Natural killer cell treated with Interleukin-12 subunit alpha and Interleukin-12 subunit beta and Interleukin-15 and Interleukin-18, amount 100 ng/mL, for 72 hours (primary cell): ENCODE measurements at regions not wholly inside any gene's neighbourhood (a gene's known extent, or its start where the extent isn't known, plus 50 kb on each side); places are given as distances from the start of the nearest gene placed in this dataset.

Source experiments
- ATAC-seq, 2 donors: fragments of 150-1000 bp; cut with Tn5 transposase in 1 of 2; sonication (Bioruptor Pico), chemical (Tn5 transposase) in 1 of 2; 2 replicates each; pipeline ENCODE4 v1.10.0; 2021
- DNase-seq: peaks from one replicate; pipeline ENCODE4 v3.0.0; 2022; ENCODE audit warnings: low spot score
- H3K27ac Mint-ChIP-seq, 2 donors: 1 replicate in 1 of 2; 2 replicates in 1 of 2; pipeline ENCODE4 v1.8.0; 2022; ENCODE audit warnings: mixed read lengths in 2 of 2, mild to moderate bottlenecking in 1 of 2, moderate library complexity in 1 of 2
- H3K27me3 Mint-ChIP-seq, 2 donors: 1 replicate in 1 of 2; 2 replicates in 1 of 2; pipeline ENCODE4 v1.8.0; 2022; ENCODE audit warnings: mixed read lengths in 2 of 2
- H3K36me3 Mint-ChIP-seq: one replicate; pipeline ENCODE4 v1.8.0; 2022; ENCODE audit warnings: mixed read lengths
- H3K4me1 Mint-ChIP-seq, 2 donors: 1 replicate in 1 of 2; 2 replicates in 1 of 2; pipeline ENCODE4 v1.8.0; 2022; ENCODE audit warnings: low read depth in 2 of 2, mixed read lengths in 2 of 2, mild to moderate bottlenecking in 1 of 2
- H3K4me3 Mint-ChIP-seq: one replicate; pipeline ENCODE4 v1.8.0; 2022; ENCODE audit warnings: mixed read lengths
- H3K9me3 Mint-ChIP-seq: 2 replicates; pipeline ENCODE4 v1.8.0; 2022; ENCODE audit warnings: mixed read lengths

GRCh38 chr16:85188822-85189672, 76.8 kb upstream of the CIBAR2 start:
- Mint-ChIP-seq H3K4me1 (no peaks in the 10 kb centered on the region), H3K27ac (no peak overlapping the region), H3K9me3 (peaks cover 5% of the 10 kb centered on the region), H3K4me3 (no peak overlapping the region), H3K27me3 (peaks cover 0 to 7% of the 10 kb centered on the region in 2 donors), H3K36me3 (peaks cover 7% of the 10 kb centered on the region)
- DNase-seq: no peak
- ATAC-seq: no peak

DNA sequence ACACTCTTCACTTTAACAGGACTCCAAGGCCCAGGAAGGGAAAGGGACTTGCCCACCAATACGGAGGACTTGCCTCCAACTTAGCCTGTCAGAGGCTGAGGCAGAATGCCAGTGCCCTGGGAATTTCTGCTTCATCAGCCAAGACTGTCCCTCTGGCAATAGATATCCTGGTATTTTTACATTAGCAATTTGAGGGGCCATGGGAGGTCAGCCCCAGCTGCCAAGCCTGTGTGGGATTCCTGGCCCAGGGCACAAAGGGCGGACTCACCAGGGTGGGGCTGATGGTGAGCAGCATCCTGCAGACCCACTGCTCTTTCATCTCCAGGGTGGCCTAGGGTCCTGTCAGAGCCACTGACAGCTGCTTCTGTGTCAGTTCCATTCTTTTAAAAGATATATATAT, 78.3 kb upstream of the CIBAR2 start:
- Mint-ChIP-seq H3K27me3 (peaks cover 6 to 7% of the 10 kb centered on the region in 2 donors), H3K9me3 (no peaks in the 10 kb centered on the region), H3K27ac (no peak overlapping the region), H3K4me3 (no peak overlapping the region), H3K4me1 (no peaks in the 10 kb centered on the region), H3K36me3 (no peaks in the 10 kb centered on the region)
- no peak for ATAC-seq
- DNase-seq: no peak

DNA sequence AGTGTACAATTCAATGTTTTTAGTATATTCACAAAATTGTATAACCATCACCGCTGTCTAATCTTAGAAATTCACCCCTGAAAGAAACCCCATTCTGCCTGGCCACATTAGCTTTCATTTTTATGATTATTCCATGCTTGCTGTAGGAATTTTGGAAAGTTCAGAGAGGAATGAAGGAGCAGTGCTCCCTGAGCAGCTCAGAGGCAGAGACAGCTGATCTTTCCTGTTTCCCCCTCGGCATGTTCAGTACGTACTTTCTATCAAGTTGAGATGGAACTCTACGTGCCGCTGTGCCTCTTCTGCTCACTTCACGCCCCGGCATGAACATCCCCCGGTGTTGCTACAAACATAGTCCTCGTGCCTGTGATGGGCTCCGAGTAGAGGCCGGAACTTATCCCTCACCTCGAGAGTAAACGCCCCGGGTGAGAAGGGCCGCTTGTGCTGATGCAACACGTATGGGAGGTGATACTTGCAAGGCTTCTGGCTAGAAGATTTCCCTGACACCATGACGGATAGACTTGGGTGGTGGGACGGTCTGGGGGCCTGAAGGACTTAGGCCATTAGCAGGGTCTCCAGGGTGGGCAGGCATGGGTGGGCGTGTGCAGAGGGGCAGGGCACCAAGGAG, 79.2 kb upstream of the CIBAR2 start:
- Mint-ChIP-seq H3K27me3 (peaks cover 7 to 8% of the 10 kb centered on the region in 2 donors), H3K4me3 (no peak overlapping the region), H3K36me3 (no peaks in the 10 kb centered on the region), H3K4me1 (no peaks in the 10 kb centered on the region), H3K27ac (no peak overlapping the region), H3K9me3 (no peaks in the 10 kb centered on the region)
- no peak for DNase-seq
- no peak for ATAC-seq

- Mint-ChIP-seq H3K27me3 (peaks cover 7 to 8% of the 10 kb centered on the region in 2 donors), H3K27ac (no peak overlapping the region), H3K9me3 (no peaks in the 10 kb centered on the region), H3K4me1 (no peaks in the 10 kb centered on the region), H3K4me3 (no peak overlapping the region), H3K36me3 (no peaks in the 10 kb centered on the region)
- ATAC-seq (no peak), DNase-seq (no peak)
Observed at GRCh38 chr16:85192238-85193114, 80.2 kb upstream of the CIBAR2 start.

- Mint-ChIP-seq H3K4me1 (no peaks in the 10 kb centered on the region), H3K9me3 (no peaks in the 10 kb centered on the region), H3K36me3 (no peaks in the 10 kb centered on the region), H3K4me3 (no peak overlapping the region), H3K27me3 (peaks cover 7 to 8% of the 10 kb centered on the region in 2 donors), H3K27ac (no peak overlapping the region)
- no peak for ATAC-seq
- DNase-seq: no peak
Observed at GRCh38 chr16:85193115-85193493, 80.8 kb upstream of the CIBAR2 start.

GRCh38 chr16:85193876-85194275, 81.6 kb upstream of the CIBAR2 start:
- Mint-ChIP-seq H3K9me3 (no peaks in the 10 kb centered on the region), H3K27ac (no peak overlapping the region), H3K4me1 (no peaks in the 10 kb centered on the region), H3K27me3 (peaks cover 7% of the 10 kb centered on the region in 2 donors), H3K36me3 (no peaks in the 10 kb centered on the region), H3K4me3 (no peak overlapping the region)
- DNase-seq (no peak), ATAC-seq (no peak)

GRCh38 chr16:85194307-85195270, 82.3 kb upstream of the CIBAR2 start:
- Mint-ChIP-seq H3K27me3 (peaks cover 4 to 7% of the 10 kb centered on the region in 2 donors), H3K4me3 (no peak overlapping the region), H3K27ac (no peak overlapping the region), H3K36me3 (no peaks in the 10 kb centered on the region), H3K9me3 (no peaks in the 10 kb centered on the region), H3K4me1 (no peaks in the 10 kb centered on the region)
- ATAC-seq (no peak), DNase-seq (no peak)

GRCh38 chr16:85195271-85195647, 83.0 kb upstream of the CIBAR2 start:
- no peak for ATAC-seq
- Mint-ChIP-seq H3K27ac (no peak overlapping the region), H3K4me1 (no peaks in the 10 kb centered on the region), H3K4me3 (no peak overlapping the region), H3K9me3 (no peaks in the 10 kb centered on the region), H3K36me3 (no peaks in the 10 kb centered on the region), H3K27me3 (peaks cover 4 to 7% of the 10 kb centered on the region in 2 donors)
- DNase-seq: no peak

DNA sequence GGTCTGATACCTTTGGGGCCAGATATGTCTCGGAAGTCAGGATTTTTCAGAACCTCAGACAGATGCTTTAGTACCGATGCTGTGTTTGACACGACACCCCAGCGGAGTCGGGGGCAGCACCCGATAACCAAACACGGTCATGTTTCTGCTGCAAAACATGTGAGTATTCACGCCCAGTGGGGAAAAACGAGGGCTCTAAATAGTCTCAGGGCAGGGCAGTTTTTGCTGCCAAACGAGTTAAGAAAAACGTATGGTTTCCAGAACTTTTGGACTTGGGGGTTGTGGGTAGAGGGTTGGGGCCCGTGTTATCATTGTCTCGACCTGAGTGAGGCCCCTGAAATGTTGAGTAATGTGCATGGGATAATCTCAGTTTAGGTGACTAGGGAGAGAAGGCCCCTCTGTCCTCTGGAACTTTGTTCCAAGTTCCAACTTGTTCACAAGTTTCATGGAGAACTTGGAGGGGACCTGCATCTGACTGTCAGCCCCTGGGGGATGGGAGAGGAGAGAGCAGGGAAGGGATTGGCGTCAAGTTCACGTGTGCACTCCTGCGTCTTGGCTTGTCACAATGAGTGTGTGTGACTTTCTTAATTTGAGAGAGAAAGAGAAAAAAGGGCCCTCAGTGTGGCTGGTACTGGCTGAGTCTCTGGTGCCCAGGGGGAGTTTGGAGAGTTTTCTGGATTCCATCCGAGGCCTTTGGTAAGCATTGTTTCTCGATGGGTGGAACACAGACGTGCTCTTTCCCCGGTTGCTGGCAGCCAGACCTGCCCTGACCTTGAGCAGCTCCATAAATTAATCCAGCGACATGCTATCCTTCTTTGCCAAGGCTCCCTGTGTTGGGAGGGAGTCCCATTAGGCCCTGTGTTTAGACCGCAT, 83.9 kb upstream of the CIBAR2 start:
- no peak overlapping the region for H3K4me3 Mint-ChIP-seq
- no peaks in the 10 kb centered on the region for H3K36me3 Mint-ChIP-seq
- peaks cover 4 to 7% of the 10 kb centered on the region in 2 donors for H3K27me3 Mint-ChIP-seq
- DNase-seq: no peak
- ATAC-seq: no peak
- H3K9me3 Mint-ChIP-seq: no peaks in the 10 kb centered on the region
- no peak overlapping the region for H3K27ac Mint-ChIP-seq
- H3K4me1 Mint-ChIP-seq: no peaks in the 10 kb centered on the region

DNA sequence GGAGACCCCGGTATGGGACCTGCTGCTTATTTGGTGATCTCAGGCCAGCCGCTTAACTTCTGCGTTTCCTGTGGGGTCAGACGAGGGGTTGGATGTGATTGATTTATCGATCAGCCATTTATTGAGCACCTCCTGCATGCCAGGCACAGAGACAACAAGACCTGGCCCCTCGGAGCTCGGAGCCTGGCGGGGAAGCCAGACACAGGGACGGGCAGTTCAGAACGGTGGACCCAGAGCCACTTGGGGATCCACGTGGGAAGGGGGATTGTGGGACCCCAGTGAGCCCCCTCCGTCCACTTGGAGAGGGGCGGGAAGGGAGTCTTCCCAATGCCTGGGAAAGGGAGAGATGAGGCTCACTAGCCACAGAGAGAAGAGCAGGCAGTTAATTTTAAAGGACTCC, 84.7 kb upstream of the CIBAR2 start:
- H3K36me3 Mint-ChIP-seq: no peaks in the 10 kb centered on the region
- no peak overlapping the region for H3K4me3 Mint-ChIP-seq
- no peaks in the 10 kb centered on the region for H3K4me1 Mint-ChIP-seq
- peaks cover 4 to 7% of the 10 kb centered on the region in 2 donors for H3K27me3 Mint-ChIP-seq
- H3K9me3 Mint-ChIP-seq: no peaks in the 10 kb centered on the region
- ATAC-seq (no peak), DNase-seq (no peak)
- H3K27ac Mint-ChIP-seq: no peak overlapping the region

DNA sequence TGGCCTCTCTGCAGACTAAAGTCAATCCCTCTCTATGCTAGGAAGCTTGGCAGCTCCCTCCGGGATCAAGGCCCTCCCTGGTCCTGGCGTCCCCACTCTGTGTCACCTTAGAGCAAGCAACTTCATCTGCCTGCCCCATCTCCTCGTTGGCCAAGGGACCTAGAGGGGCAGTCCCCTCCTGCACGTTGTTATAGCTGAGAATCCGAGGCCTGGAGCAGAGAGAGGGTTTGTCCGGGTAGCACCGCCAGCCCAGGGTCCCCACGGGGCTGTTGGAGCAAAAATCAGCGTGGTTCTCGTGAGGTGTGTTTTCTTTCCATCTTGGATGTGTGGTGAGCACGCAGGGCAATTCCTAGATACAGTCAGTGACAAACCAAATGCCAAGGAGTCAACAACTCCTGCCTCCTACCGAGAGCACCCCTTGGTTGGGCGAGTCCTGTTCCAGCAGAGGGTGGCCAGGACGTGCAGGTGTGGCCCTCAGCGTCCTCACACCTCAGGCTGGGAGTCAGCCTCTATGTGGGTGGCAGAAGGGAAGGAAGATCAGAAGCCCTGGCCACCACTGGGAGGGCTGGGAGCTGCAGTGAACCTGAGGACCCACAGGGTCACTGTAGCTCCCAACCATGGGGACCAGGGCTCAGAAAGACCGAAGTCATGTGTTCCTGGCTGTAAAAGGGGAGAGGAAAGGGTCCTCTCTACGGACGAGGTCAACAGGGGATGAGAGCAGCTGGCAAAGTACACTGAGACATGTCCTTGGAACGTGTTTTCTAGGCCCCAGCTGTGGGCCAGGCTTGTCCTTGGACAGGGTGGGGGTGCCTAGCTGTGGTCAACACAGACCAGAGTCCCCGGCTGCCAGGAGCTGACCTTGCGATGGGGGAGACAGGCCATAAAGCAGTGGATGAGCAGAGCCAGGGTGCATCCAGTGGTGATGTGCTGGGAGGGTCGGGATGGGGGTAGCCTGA, 85.6 kb upstream of the CIBAR2 start:
- no peaks in the 10 kb centered on the region for H3K9me3 Mint-ChIP-seq
- no peaks in the 10 kb centered on the region for H3K36me3 Mint-ChIP-seq
- DNase-seq: no peak
- peaks cover 4 to 7% of the 10 kb centered on the region in 2 donors for H3K27me3 Mint-ChIP-seq
- ATAC-seq: no peak
- no peak overlapping the region for H3K4me3 Mint-ChIP-seq
- H3K4me1 Mint-ChIP-seq: no peaks in the 10 kb centered on the region
- no peak overlapping the region for H3K27ac Mint-ChIP-seq
